HepG2 (cell line): ENCODE measurements at regions not wholly inside any gene's neighbourhood (a gene's known extent, or its start where the extent isn't known, plus 50 kb on each side); places are given as distances from the start of the nearest gene placed in this dataset.

Source experiments
- ATAC-seq: fragments of 200-7000 bp; cut with Tn5 transposase; 3 replicates; pipeline ENCODE4 v1.9.1; 2020; ENCODE audit warnings: mild to moderate bottlenecking, moderate library complexity
- BruUV-seq: library from RNA; stranded (reverse); fragments of 400-500 nt; replicated peaks from 2 replicates; lab custom pipeline; 2021; lab: Mats Ljungman, UMichigan
- CTCF ChIA-PET: fragments of 300-600 bp; formaldehyde crosslinking; extraction: SDS; loops from one replicate; lab custom pipeline; 2021; ENCODE audit warnings: low total read pairs, inconsistent platforms, low intra/inter-chr PET ratio; lab: Yijun Ruan, JAX
- POLR2A ChIA-PET: fragments of 350-600 bp; sonication (Branson Sonifier 250); formaldehyde crosslinking; loops from one replicate; lab custom pipeline; 2020; ENCODE audit warnings: antibody characterized with exemption, inconsistent platforms; lab: Yijun Ruan, JAX
- DNase-seq: peaks from one replicate; pipeline ENCODE4 v3.0.0-alpha.2; 2015; ENCODE audit warnings: low spot score
- FAIRE-seq: peaks from 3 replicates; lab custom pipeline; 2011; peaks lifted over from hg19 to GRCh38; lab: Jason Lieb, UNC
- H2AFZ ChIP-seq: one replicate; pipeline ENCODE4 v1.6.1; 2011; ENCODE audit warnings: low read length, inconsistent platforms
- H3K27ac ChIP-seq: fragments of 300-600 bp; 3 replicates; pipeline ENCODE4 v1.8.0; 2011; ENCODE audit warnings: mixed run types, mild to moderate bottlenecking, mixed read lengths, low read length, inconsistent platforms; ENCODE audit not compliant: insufficient read depth; ENCODE audit errors: extremely low read length
- H3K27me3 ChIP-seq, 2 experiments: fragments of 200-600 bp in 1 of 2; 2 replicates in 1 of 2; 3 replicates in 1 of 2; pipeline versions ENCODE4 v1.6.0 to v1.8.0; 2011; ENCODE audit warnings: low read length in 2 of 2, mild to moderate bottlenecking in 2 of 2, moderate library complexity in 2 of 2, inconsistent platforms in 1 of 2; ENCODE audit not compliant: insufficient read depth in 2 of 2, control insufficient read depth in 1 of 2
- H3K36me3 ChIP-seq, 2 experiments: fragments of 200-600 bp in 1 of 2; replicated peaks in 1 of 2; 2 replicates in 1 of 2; 3 replicates in 1 of 2; pipeline versions ENCODE4 v1.5.1 to v1.8.0; 2011; ENCODE audit warnings: low read length in 2 of 2, inconsistent platforms in 1 of 2; ENCODE audit not compliant: insufficient read depth in 2 of 2, control insufficient read depth in 1 of 2
- H3K4me1 ChIP-seq: 2 replicates; pipeline ENCODE4 v1.5.1; 2012; ENCODE audit warnings: low read length, inconsistent platforms; ENCODE audit not compliant: insufficient read depth
- H3K4me2 ChIP-seq: 2 replicates; pipeline ENCODE4 v1.6.0; 2011; ENCODE audit warnings: low read depth, low read length, inconsistent platforms
- H3K4me3 ChIP-seq, 3 experiments: fragments of 200-600 bp in 1 of 3; sonication (generic), shearing (Covaris generic) in 1 of 3; replicated peaks in 1 of 3; 2 replicates each; pipeline ENCODE4 v1.5.1; 2011 to 2016; ENCODE audit warnings: low read length in 3 of 3, inconsistent platforms in 2 of 3, low read depth in 2 of 3, mild to moderate bottlenecking in 2 of 3, control low read depth in 1 of 3, mixed read lengths in 1 of 3; ENCODE audit not compliant: insufficient read depth in 1 of 3
- H3K79me2 ChIP-seq: one replicate; pipeline ENCODE4 v1.6.1; 2011; ENCODE audit warnings: low read length, inconsistent platforms; ENCODE audit not compliant: insufficient read depth
- H3K9ac ChIP-seq: 2 replicates; pipeline ENCODE4 v1.6.0; 2011; ENCODE audit warnings: mild to moderate bottlenecking, low read depth, low read length, inconsistent platforms; ENCODE audit not compliant: insufficient read depth
- H3K9me3 ChIP-seq: 2 replicates; pipeline ENCODE4 v1.5.1; 2012; ENCODE audit warnings: mild to moderate bottlenecking, low read length
- H4K20me1 ChIP-seq: 2 replicates; pipeline ENCODE4 v1.6.0; 2011; ENCODE audit warnings: inconsistent platforms, mild to moderate bottlenecking, low read length, moderate library complexity; ENCODE audit not compliant: insufficient read depth
- ARNT ChIP-seq: fragments of 450-650 bp; IDR thresholded peaks from 2 replicates; pipeline ENCODE4 v1.6.1; 2017
- EEA1 ChIP-seq: sonication (generic); formaldehyde crosslinking; IDR thresholded peaks from 2 replicates; pipeline ENCODE4 v1.5.1; 2020; ENCODE audit warnings: mild to moderate bottlenecking, missing genetic modification reagents, borderline replicate concordance
- HCFC1 ChIP-seq: fragments of 150-350 bp; IDR thresholded peaks from 2 replicates; pipeline ENCODE4 v1.6.1; 2014; ENCODE audit warnings: low read depth, low read length
- HMGA1 ChIP-seq: sonication (generic); formaldehyde crosslinking; conservative IDR thresholded peaks from 2 replicates; pipeline ENCODE4 v1.4.0; 2020; ENCODE audit warnings: missing genetic modification reagents
- HNF4A ChIP-seq: sonication (generic); formaldehyde crosslinking; IDR thresholded peaks from 2 replicates; pipeline ENCODE4 v1.4.0; 2020; ENCODE audit warnings: missing genetic modification reagents
- MAFK ChIP-seq, 2 experiments: IDR thresholded peaks in 1 of 2; conservative IDR thresholded peaks in 1 of 2; 2 replicates each; pipeline ENCODE4 v1.6.1; 2011; ENCODE audit warnings: improper control_type of control experiment in 2 of 2, low read length in 2 of 2
- MLXIP ChIP-seq: sonication (generic); formaldehyde crosslinking; IDR thresholded peaks from 2 replicates; pipeline ENCODE4 v1.9.0; 2021; ENCODE audit warnings: missing genetic modification reagents, borderline replicate concordance
- MXD4 ChIP-seq: IDR thresholded peaks from 2 replicates; pipeline ENCODE4 v1.6.1; 2016; ENCODE audit warnings: mild to moderate bottlenecking, missing biosample characterization, missing genetic modification reagents
- MYC ChIP-seq: sonication (generic); formaldehyde crosslinking; IDR thresholded peaks from 2 replicates; pipeline ENCODE4 v1.9.0; 2021; ENCODE audit warnings: missing genetic modification reagents, borderline replicate concordance
- NR1H2 ChIP-seq: sonication (generic); formaldehyde crosslinking; IDR thresholded peaks from 2 replicates; pipeline ENCODE4 v1.8.1; 2022; ENCODE audit warnings: low read depth, missing genetic modification reagents, borderline replicate concordance
- SAFB2 ChIP-seq: sonication (generic); formaldehyde crosslinking; IDR thresholded peaks from 2 replicates; pipeline ENCODE4 v1.5.1; 2020; ENCODE audit warnings: missing genetic modification reagents, low read depth, mild to moderate bottlenecking, borderline replicate concordance
- TERF1 ChIP-seq: sonication (generic); formaldehyde crosslinking; IDR thresholded peaks from 2 replicates; pipeline ENCODE4 v1.8.0; 2022; ENCODE audit warnings: mild to moderate bottlenecking, missing genetic modification reagents, moderate library complexity
- XBP1 ChIP-seq: sonication (generic); formaldehyde crosslinking; IDR thresholded peaks from 2 replicates; pipeline ENCODE4 v1.5.0; 2020; ENCODE audit warnings: missing genetic modification reagents
- ZC3H4 ChIP-seq: sonication (generic); formaldehyde crosslinking; IDR thresholded peaks from 2 replicates; pipeline ENCODE4 v1.4.0; 2020; ENCODE audit warnings: missing genetic modification reagents, borderline replicate concordance
- ZFY ChIP-seq: sonication (generic); formaldehyde crosslinking; IDR thresholded peaks from 2 replicates; pipeline ENCODE4 v1.4.0; 2020; ENCODE audit warnings: missing genetic modification reagents
- ZNF432 ChIP-seq: sonication (generic); formaldehyde crosslinking; IDR thresholded peaks from 2 replicates; pipeline ENCODE4 v1.5.0; 2020; ENCODE audit warnings: missing genetic modification reagents, mild to moderate bottlenecking, borderline replicate concordance
- WGBS: methylation state at CpG from one replicate; pipeline ENCODE4 v1.1.6; 2017; ENCODE audit warnings: low lambda C conversion rate; 5-methylcytosine and 5-hydroxymethylcytosine counted together
- in situ Hi-C: cut with HindIII; loops from 2 replicates; pipeline ENCODE4 v1.10.0; 2017; ENCODE audit warnings: low pct_unique_long_range_greater_than_20kb; ENCODE audit not compliant: extremely low pct_ligation_motif_present
- intact Hi-C: fragments of 100-400 bp; cut with micrococcal nuclease; formaldehyde crosslinking; loops from one replicate; pipeline ENCODE4 v1.10.0; 2022; ENCODE audit not compliant: unreplicated experiment

- no peak overlapping the region for H3K4me3 ChIP-seq
- no peak overlapping the region for H3K4me2 ChIP-seq
- whole genome bisulfite sequencing, result 0% methylated on average over 2 of the region's 2 CpGs
- no peak overlapping the region for H2AFZ ChIP-seq
- ATAC-seq (no peak), DNase-seq (no peak), FAIRE-seq (no peak)
- BruUV-seq, result no TSS peak
- CTCF ChIA-PET, result no interaction called here
- peaks cover 0 to 1% of the 10 kb centered on the region in 2 experiments; a peak in 1 of 5 replicates for H3K27me3 ChIP-seq
- no peak overlapping the region for H3K27ac ChIP-seq
- H3K36me3 ChIP-seq, result no peaks in the 10 kb centered on the region
- no peaks in the 10 kb centered on the region for H3K79me2 ChIP-seq
- intact Hi-C loops, result no loop called here
- no peaks in the 10 kb centered on the region for H3K9me3 ChIP-seq
- peaks cover 29% of the 10 kb centered on the region for H3K4me1 ChIP-seq
- H4K20me1 ChIP-seq, result no peaks in the 10 kb centered on the region
- in situ Hi-C loops, result loop anchor here (10.0 kb wide), 1 partner anchor 157 kb away; no protein-coding TSS in a partner anchor
- POLR2A ChIA-PET, result no interaction called here
- H3K9ac ChIP-seq, result no peak overlapping the region
- no peak for TF ChIP-seq HMGA1 (CRISPR knock-in tag)
- no peak for TF ChIP-seq MXD4 (CRISPR knock-in tag)
- TF ChIP-seq ARNT, result no peak
- no peak for TF ChIP-seq ZNF432 (CRISPR knock-in tag)
- TF ChIP-seq HCFC1, result no peak
- no peak for TF ChIP-seq XBP1 (CRISPR knock-in tag)
- no peak for TF ChIP-seq ZC3H4 (CRISPR knock-in tag)
- TF ChIP-seq SAFB2, result no peak
- no peak for TF ChIP-seq HNF4A
- no peak for TF ChIP-seq MLXIP (CRISPR knock-in tag)
- TF ChIP-seq MYC, result no peak
- TF ChIP-seq MAFK (conservative IDR thresholded peaks at IDR 0.05 in 1 of 2, IDR thresholded peaks at IDR 0.05 in 1 of 2; ENCODE audit: low read length in 2 of 2), result no peak
- no peak for TF ChIP-seq TERF1 (CRISPR knock-in tag)
- TF ChIP-seq ZFY (CRISPR knock-in tag), result no peak
- TF ChIP-seq EEA1 (CRISPR knock-in tag), result no peak
- no peak for TF ChIP-seq NR1H2 (CRISPR knock-in tag)
Observed at GRCh38 chr9:104997536-104997935, 69.6 kb upstream of the ABCA1 start.
